ENCODE measurements at regions not wholly inside any gene's neighbourhood (a gene's known extent, or its start where the extent isn't known, plus 50 kb on each side); places are given as distances from the start of the nearest gene placed in this dataset.
"Not testable (repeated sequence)": the region's sequence is repeated elsewhere in the genome, so short reads cannot be mapped to it uniquely, and the experiment has no call there.

- H3K4me3 ChIP-seq (ENCODE audit: control insufficient read depth, low read depth, low read length) = no peak overlapping the region
- TF ChIP-seq CTCF (IDR thresholded peaks at IDR 0.05; ENCODE audit: control insufficient read depth, insufficient read depth, low read depth, low read length, missing control alignments) = no peak
- no peak for DNase-seq (ENCODE audit: low read depth)
Measured at GRCh38 chr3:164794099-164794498, 284.2 kb downstream of the SI start.

- TF ChIP-seq CTCF (IDR thresholded peaks at IDR 0.05; ENCODE audit: control insufficient read depth, insufficient read depth, low read depth, low read length, missing control alignments) = no peak
- no peak overlapping the region for H3K4me3 ChIP-seq (ENCODE audit: control insufficient read depth, low read depth, low read length)
- DNase-seq (ENCODE audit: low read depth) = no peak
Measured at GRCh38 chr3:164791263-164791662, 287.0 kb downstream of the SI start.

GRCh38 chr3:164784407-164784806 lies 293.9 kb downstream of the SI start:
- not testable (repeated sequence) for H3K4me3 ChIP-seq (ENCODE audit: control insufficient read depth, low read depth, low read length); DNase-seq (ENCODE audit: low read depth)

GRCh38 chr3:164781755-164782154 lies 296.5 kb downstream of the SI start:
- no peak for TF ChIP-seq CTCF (IDR thresholded peaks at IDR 0.05; ENCODE audit: control insufficient read depth, insufficient read depth, low read depth, low read length, missing control alignments)
- no peak overlapping the region for H3K4me3 ChIP-seq (ENCODE audit: control insufficient read depth, low read depth, low read length)
- no peak for DNase-seq (ENCODE audit: low read depth)

- DNase-seq (ENCODE audit: low read depth) = no peak
- no peak overlapping the region for H3K4me3 ChIP-seq (ENCODE audit: control insufficient read depth, low read depth, low read length)
- no peak for TF ChIP-seq CTCF (IDR thresholded peaks at IDR 0.05; ENCODE audit: control insufficient read depth, insufficient read depth, low read depth, low read length, missing control alignments)
Measured at GRCh38 chr3:164779816-164780215, 298.5 kb downstream of the SI start.

- H3K4me3 ChIP-seq (ENCODE audit: control insufficient read depth, low read depth, low read length) = no peak overlapping the region
- no peak for DNase-seq (ENCODE audit: low read depth)
- TF ChIP-seq CTCF (IDR thresholded peaks at IDR 0.05; ENCODE audit: control insufficient read depth, insufficient read depth, low read depth, low read length, missing control alignments) = no peak
Measured at GRCh38 chr3:164752812-164753211, 325.5 kb downstream of the SI start.

- no peak for TF ChIP-seq CTCF (IDR thresholded peaks at IDR 0.05; ENCODE audit: control insufficient read depth, insufficient read depth, low read depth, low read length, missing control alignments)
- DNase-seq (ENCODE audit: low read depth) = no peak
- no peak overlapping the region for H3K4me3 ChIP-seq (ENCODE audit: control insufficient read depth, low read depth, low read length)
Measured at GRCh38 chr3:164748626-164749025, 329.7 kb downstream of the SI start.
